ENCODE measurements at regions not wholly inside any gene's neighbourhood (a gene's known extent, or its start where the extent isn't known, plus 50 kb on each side); places are given as distances from the start of the nearest gene placed in this dataset.

DNA sequence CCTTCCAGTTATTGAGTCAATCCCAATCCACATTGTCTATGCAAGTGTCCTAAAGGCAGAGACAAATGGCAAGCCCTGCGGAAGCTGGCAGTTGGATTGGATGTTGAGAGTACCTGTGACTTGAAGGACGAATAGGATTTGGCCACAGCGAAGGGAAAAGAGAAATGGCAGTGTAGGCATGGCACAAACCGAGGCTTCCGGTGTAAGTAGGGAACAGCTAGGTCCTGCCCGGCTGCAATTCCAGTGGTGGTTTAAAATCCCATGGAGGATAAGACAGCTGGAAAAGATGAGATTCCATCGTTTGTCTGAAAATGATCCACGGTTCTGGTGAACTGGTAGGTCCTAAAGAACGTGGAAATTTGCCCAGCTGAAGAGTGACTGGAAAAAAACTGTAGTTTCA, 296.2 kb downstream of the TCERG1L start:
- DNase-seq: no peak

DNA sequence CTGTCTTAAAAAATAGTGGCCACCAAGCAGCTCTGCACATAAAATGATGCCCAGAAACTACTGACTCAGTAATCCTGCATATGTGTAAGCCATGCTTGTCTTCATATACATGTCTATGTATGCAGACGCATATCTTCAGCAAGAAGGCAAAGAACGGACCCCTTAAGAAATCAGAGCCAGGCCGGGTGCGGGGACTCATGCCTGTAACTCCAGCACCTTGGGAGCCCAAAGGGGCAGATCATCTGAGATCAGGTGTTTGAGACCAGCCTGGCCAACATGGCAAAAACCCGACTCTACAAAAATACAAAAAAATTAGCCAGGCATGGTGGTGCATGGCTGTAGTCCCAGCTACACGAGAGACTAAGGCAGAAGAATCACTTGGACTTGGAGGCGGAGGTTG, 295.0 kb downstream of the TCERG1L start:
- no peak for DNase-seq

DNA sequence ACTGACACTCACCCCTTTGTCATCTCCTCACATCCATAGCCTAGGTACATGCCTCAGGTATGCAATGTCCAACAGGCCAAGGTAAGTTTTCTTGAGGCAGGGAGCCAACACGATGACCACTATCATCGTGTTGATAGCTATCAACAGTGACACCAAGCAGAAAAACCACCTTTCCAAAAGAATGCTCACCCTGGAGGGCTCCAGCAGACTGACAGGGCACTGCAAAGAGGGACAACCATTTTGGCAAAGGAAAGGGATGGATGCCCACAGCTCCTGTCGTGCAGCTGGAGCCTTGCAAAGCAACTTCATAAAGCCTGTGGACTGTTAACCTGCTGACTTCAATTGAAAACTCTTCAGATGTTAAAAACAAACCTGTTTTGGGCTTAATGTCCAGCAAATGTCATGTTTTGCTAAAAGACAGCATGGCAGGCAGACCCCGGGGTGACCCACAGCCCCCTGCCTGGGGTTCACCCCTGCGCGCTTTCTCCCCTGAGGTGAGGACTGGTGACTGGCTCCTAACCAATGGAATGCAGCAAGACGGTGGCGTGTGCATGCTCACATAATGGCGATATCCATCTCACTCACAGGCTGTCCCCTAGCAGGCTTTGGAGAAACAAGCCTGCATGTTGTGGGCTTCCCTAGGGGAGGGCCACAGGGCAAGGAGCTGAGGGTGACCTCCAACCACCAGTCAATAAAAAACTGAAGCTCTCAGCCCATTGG, 293.8 kb downstream of the TCERG1L start:
- no peak for DNase-seq

DNA sequence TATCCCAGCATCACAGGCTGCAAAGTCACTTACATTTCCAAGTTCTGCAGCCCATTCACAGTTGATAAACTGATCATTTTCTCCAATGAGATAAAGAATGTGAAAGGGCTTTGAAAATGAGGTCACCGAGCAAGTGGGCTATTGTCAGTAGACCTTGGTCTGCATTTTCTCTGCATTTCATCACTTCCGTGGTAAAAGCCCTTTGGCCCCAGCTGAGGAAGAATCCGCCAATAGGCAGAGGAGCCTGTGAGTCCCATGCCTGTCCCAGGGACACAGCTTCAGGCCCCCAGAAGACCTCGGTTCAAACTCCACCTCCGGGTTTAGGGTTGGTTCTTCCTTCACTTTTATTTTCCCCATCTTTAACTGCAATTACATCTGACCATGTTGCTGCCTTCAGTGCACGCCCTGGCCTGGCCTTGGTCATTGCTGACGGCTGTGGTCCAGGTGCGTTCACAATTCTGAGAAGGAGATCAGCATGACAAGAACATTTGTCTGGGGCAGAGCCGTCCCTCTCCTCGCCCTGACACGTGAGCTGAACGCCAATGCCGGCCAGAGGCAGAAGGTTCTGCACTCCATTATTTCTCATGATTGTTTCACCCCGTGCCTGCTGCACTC, 292.5 kb downstream of the TCERG1L start:
- no peak for DNase-seq

GRCh38 chr10:131019696-131020095, 291.8 kb downstream of the TCERG1L start:
- no peak for DNase-seq

GRCh38 chr10:131020775-131021174, 290.7 kb downstream of the TCERG1L start:
- no peak for DNase-seq

GRCh38 chr10:131021246-131021895, 290.1 kb downstream of the TCERG1L start:
- no peak for DNase-seq

DNA sequence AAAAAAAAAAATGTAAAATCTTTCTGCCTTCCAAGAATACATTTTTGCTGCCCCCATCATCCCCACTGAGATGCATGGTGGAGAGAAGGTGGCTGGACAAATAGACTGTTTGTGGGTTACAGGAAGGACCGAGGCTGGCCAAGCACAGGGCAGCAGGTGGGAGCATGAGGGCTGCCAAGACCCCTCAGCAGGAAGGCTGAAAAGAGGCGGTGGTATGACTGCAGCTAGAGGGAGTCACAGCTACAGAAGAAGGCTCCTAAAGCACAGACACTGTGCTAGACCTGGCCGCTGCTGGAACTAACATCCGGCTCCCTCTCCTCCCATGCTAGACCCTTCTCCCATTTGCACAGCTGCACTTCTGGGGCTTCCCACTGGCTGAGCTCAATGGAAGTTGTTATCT, 289.6 kb downstream of the TCERG1L start:
- DNase-seq: no peak

DNA sequence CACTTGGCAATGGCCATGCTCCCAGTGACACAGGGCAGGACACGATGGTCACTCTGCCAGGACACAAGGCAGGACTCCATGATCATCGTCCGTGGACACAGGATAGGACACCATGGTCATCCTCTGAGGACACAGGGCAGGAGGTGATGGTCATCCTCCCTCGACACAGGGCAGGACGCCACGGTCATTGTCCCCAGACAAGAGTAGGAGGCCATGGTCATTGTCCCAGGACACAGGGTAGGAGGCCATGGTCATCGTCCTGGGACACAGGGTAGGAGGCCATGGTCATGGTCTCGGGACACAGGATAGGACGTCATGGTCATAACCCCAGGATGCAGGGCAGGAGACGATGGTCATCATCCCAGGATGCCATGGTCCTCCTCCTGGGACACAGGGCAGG, 289.2 kb downstream of the TCERG1L start:
- DNase-seq: no peak

DNA sequence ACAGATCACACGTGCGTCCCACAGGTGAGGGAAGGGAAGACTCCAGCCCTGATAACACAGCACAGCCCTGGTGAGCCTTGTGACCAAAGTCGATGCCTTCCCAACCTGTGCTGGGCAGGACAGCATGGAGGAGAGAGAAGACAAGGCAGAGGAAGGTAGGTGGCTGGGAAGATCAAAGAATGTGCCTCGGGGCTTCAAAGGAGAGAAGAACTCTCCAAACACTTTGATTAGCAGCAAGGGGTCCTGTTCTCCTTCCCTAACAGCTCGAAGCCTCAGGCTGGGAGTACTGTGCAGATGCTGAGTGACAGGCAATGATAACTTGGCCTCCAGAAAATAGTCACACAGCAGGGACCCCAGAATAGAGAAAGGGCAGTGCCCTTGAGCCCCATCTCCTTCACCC, 288.5 kb downstream of the TCERG1L start:
- no peak for DNase-seq

GRCh38 chr10:131024259-131025131, 287.0 kb downstream of the TCERG1L start:
- DNase-seq: no peak

GRCh38 chr10:131025333-131025732, 286.2 kb downstream of the TCERG1L start:
- DNase-seq: no peak

DNA sequence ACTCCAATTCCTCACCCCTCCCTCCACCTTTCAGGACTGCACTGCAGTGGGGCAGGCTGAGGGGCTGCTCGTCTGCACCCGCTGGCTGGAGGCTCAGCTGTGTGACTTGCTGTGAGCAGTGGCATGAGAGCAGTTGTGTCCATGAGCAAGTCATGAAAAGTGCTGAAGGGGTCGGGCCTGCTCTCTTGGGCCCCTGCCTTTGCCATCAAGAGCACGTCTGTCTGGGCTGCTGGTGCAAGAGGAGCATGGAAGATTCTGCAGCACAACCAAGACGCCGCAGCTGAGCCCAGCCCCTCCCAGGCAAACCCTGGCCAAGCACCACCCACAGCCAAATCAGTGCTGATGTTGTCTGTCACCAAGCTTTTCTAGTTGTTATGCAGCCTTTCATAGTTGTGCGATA, 284.3 kb downstream of the TCERG1L start:
- no peak for DNase-seq

- DNase-seq: no peak
Measured at GRCh38 chr10:131031346-131031745, 280.2 kb downstream of the TCERG1L start.

DNA sequence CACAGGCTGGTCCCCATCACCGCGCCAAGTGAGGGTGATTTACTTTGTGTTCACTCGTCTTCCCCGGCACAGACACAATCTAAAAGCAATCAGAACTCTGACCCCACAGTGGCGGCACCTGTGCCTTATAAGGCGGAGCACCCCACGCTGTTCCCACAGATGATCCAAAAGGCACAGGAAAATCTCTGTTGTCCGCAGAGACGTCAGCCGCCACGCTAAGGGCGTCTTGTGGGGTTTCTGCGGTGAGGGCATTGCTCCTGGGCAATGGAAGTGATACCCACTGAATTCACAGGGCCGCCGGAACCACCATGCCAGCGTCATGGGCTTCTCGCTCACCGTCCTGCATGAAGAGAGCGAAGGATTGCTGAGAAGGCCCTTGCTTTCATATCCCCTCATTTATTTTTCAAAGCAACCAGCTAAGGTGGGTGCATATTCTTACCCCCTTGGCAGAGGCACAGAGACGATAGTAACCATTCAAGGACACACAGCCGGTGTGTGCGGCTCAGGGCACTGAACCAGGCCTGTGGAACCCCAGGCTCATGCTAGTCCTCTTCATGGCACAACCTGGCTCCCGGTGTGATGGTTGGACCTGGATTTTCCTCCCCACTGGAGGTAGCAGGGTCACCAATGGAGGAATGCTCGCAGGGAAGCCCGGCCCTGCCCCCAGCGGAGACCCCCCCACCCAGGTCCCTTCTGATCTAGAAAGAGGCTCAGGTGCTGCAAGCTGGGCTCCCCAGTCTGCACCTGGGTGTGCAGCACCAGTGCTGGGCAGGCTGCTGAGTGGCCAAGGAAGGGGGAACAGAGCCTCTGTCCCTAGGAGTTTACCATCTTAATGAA, 279.0 kb downstream of the TCERG1L start:
- DNase-seq: no peak

DNA sequence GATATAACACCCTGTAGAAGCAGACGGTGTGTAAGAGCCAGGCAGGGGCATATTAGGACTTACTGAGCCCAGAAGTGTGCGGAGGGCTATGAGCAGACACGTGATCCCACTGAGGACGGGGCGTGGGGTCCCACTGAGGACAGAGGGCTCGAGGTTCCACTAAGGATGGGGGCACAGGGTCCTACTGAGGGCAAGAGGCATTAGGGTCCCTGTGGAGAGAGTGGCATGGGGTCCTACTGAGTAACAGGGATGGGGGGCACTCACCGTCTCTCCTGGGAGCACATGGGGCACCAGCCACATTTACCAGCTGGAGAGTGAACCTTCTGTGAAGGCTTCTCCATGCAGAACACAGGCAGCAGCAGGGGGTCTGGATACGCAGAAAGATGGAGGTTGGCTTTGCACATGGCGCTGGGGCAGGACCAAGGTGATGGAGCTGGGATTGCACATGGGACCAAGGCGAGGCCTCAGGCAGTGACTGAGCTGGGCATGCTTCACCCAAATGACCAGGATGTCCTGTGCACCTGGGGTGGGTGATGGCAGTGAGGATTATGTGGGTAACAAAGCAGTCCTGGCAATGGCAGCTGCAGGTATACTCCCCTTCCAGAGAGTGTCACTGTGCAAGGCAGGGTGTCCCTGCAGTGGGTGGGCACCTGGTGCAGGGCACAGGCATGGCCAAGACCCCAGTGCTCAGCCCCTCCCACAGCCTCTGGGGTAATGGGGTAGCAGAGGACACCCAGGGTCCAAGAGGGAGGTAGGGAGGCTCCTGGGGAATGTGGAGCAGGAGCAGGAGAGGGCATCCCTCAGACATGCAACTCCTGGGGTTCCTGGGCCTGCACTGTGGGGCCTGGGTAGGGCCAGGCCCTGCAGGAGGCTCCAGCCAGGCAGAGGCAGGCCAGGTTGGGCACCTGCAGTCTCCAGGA, 278.1 kb downstream of the TCERG1L start:
- DNase-seq: no peak

- DNase-seq: no peak
Measured at GRCh38 chr10:131034451-131034850, 277.1 kb downstream of the TCERG1L start.

DNA sequence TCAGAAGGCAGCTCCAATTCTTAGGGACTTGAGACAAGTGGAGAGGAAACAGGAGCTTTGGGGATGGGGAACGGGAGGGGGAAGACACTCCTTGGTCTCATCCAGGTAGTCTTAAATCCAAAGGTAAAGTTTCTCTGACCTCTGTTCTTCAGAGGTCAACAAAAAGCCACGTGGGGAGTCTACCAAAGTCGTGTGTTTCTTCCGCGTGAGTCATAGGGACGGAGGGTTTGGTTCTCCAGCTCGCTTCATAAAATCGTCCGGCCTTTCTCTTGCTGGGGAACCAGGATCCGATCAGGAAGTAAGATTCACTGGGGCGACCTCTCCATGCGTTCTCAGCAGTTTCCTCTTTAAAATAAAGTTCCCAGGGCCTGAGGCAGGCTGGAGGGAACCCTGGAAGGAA, 275.7 kb downstream of the TCERG1L start:
- no peak for DNase-seq

GRCh38 chr10:131038056-131038455, 273.5 kb downstream of the TCERG1L start:
- no peak for DNase-seq

GRCh38 chr10:131041031-131041430, 270.5 kb downstream of the TCERG1L start:
- DNase-seq: no peak

DNA sequence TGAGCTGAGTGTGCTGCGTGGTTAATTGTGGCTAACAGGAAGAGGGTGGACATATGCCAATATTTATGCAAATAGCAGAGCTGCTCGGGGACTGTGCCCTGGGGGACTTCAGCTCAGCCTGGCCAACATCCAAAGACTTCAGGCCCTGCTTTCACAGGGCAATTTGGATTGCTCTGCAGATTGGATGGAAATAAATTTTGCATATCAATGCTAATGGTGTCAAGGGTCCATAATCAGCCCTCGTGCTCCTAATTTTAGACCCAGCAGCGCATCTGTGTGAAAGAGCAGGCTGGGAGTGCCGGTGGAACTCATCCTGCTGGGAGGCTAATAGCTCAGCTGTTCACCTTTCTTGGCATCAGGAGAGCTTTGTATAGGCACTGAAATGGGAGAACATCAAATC, 270.1 kb downstream of the TCERG1L start:
- no peak for DNase-seq
